Body of pancreas (tissue), 4 donors: ENCODE measurements at regions not wholly inside any gene's neighbourhood (a gene's known extent, or its start where the extent isn't known, plus 50 kb on each side); places are given as distances from the start of the nearest gene placed in this dataset.

Experiments used
- ATAC-seq: fragments of 150-250 bp; one replicate; pipeline ENCODE4 v1.9.1; 2016
- DNase-seq, 4 donors: peaks; one replicate each; pipeline ENCODE4 v3.0.0-alpha.2; 2019
- H3K27ac ChIP-seq, 4 donors: fragments of 200-600 bp; sonication (generic); 1 replicate in 3 of 4; 2 replicates in 1 of 4; pipeline versions ENCODE4 v1.5.1 to v1.6.1; 2016 to 2019; ENCODE audit warnings: mild to moderate bottlenecking in 1 of 4, mixed read lengths in 1 of 4, moderate library complexity in 1 of 4
- H3K27me3 ChIP-seq, 2 donors: fragments of 200-600 bp; sonication (generic); one replicate each; pipeline ENCODE4 v1.6.0; 2016; ENCODE audit warnings: mild to moderate bottlenecking in 1 of 2
- H3K36me3 ChIP-seq, 2 donors: fragments of 200-600 bp; sonication (generic); replicated peaks in 1 of 2; 2 replicates each; pipeline ENCODE4 v1.5.1; 2016; ENCODE audit warnings: low read depth in 2 of 2; ENCODE audit not compliant: insufficient read depth in 1 of 2
- H3K4me1 ChIP-seq: fragments of 200-600 bp; sonication (generic); one replicate; pipeline ENCODE4 v1.6.0; 2016
- H3K4me3 ChIP-seq, 2 donors: fragments of 200-600 bp; sonication (generic); 1 replicate in 1 of 2; 2 replicates in 1 of 2; pipeline ENCODE4 v1.5.1; 2016 to 2019
- H3K9me3 ChIP-seq, 3 donors: fragments of 200-600 bp; sonication (generic); 1 replicate in 2 of 3; 2 replicates in 1 of 3; pipeline ENCODE4 v1.5.1; 2016
- CTCF ChIP-seq, 7 experiments: fragments of 450-650 bp in 4 of 7; fragments of 200-600 bp in 3 of 7; sonication (generic) in 3 of 7; IDR thresholded peaks; one replicate each; pipeline ENCODE4 v1.5.1; 2016 to 2019; ENCODE audit warnings: antibody characterized with exemption in 7 of 7
- POLR2A ChIP-seq, 3 donors: fragments of 450-650 bp; IDR thresholded peaks; one replicate each; pipeline ENCODE4 v1.6.1; 2016; ENCODE audit warnings: antibody characterized with exemption in 3 of 3, mild to moderate bottlenecking in 2 of 3
- whole genome bisulfite sequencing, 2 donors: methylation state at CpG; one replicate each; pipeline ENCODE4 v1.1.5; 2017; 5-methylcytosine and 5-hydroxymethylcytosine counted together
- intact Hi-C: fragments of 100-400 bp; cut with DNase I; formaldehyde crosslinking; loops from one replicate; pipeline ENCODE4 v1.15.1; 2023

GRCh38 chr1:119286587-119287181, 81.9 kb upstream of the HAO2 start:
- Histone ChIP-seq H3K9me3 (no peaks in the 10 kb centered on the region), H3K4me1 (no peaks in the 10 kb centered on the region), H3K27ac (no peak overlapping the region), H3K4me3 (no peak overlapping the region), H3K27me3 (no peaks in the 10 kb centered on the region), H3K36me3 (no peaks in the 10 kb centered on the region)
- no peak for ATAC-seq
- intact Hi-C loops, result no loop called here
- TF ChIP-seq POLR2A (IDR thresholded peaks at IDR 0.05), result no peak
- peak in 5 of 7 experiments; percentile 7 to 42 (median 33) for TF ChIP-seq CTCF (IDR thresholded peaks at IDR 0.05)
- 34 to 46% methylated on average over 8 of the region's 8 CpGs for WGBS, 2 donors
- DNase-seq, result peak in 1 of 4 donors; percentile 9

GRCh38 chr1:119288751-119289150, 79.8 kb upstream of the HAO2 start:
- H3K27ac ChIP-seq, result no peak overlapping the region
- no peak for DNase-seq
- no peak overlapping the region for H3K4me3 ChIP-seq
- TF ChIP-seq CTCF (IDR thresholded peaks at IDR 0.05) (no peak), POLR2A (IDR thresholded peaks at IDR 0.05) (no peak)
- no peak for ATAC-seq
- 31 to 42% methylated on average over 3 of the region's 3 CpGs for WGBS, 2 donors
- H3K36me3 ChIP-seq, result no peaks in the 10 kb centered on the region
- no peaks in the 10 kb centered on the region for H3K4me1 ChIP-seq
- no peaks in the 10 kb centered on the region for H3K27me3 ChIP-seq
- intact Hi-C loops, result no loop called here
- H3K9me3 ChIP-seq, result no peaks in the 10 kb centered on the region

GRCh38 chr1:119290297-119290696, 78.3 kb upstream of the HAO2 start:
- Histone ChIP-seq H3K4me1 (no peaks in the 10 kb centered on the region), H3K27ac (no peak overlapping the region), H3K27me3 (no peaks in the 10 kb centered on the region), H3K4me3 (no peak overlapping the region), H3K36me3 (no peaks in the 10 kb centered on the region), H3K9me3 (no peaks in the 10 kb centered on the region)
- intact Hi-C loops, result no loop called here
- no peak for TF ChIP-seq POLR2A (IDR thresholded peaks at IDR 0.05)
- TF ChIP-seq CTCF (IDR thresholded peaks at IDR 0.05), result no peak
- no peak for DNase-seq
- 70 to 78% methylated on average over 4 of the region's 4 CpGs for WGBS, 2 donors
- no peak for ATAC-seq

GRCh38 chr1:119291611-119292206, 76.9 kb upstream of the HAO2 start:
- intact Hi-C loops, result no loop called here
- TF ChIP-seq POLR2A (IDR thresholded peaks at IDR 0.05), result no peak
- no peak for TF ChIP-seq CTCF (IDR thresholded peaks at IDR 0.05)

GRCh38 chr1:119293797-119294196, 74.8 kb upstream of the HAO2 start:
- no peaks in the 10 kb centered on the region for H3K4me1 ChIP-seq
- no peak overlapping the region for H3K4me3 ChIP-seq
- TF ChIP-seq POLR2A (IDR thresholded peaks at IDR 0.05) (no peak), CTCF (IDR thresholded peaks at IDR 0.05) (no peak)
- intact Hi-C loops, result no loop called here
- 66 to 76% methylated on average over 3 of the region's 3 CpGs for WGBS, 2 donors
- no peak overlapping the region for H3K27ac ChIP-seq
- no peaks in the 10 kb centered on the region for H3K9me3 ChIP-seq
- ATAC-seq (no peak), DNase-seq (no peak)
- no peaks in the 10 kb centered on the region for H3K27me3 ChIP-seq
- no peaks in the 10 kb centered on the region for H3K36me3 ChIP-seq

More at GRCh38 chr1:119291611-119292206, 76.9 kb upstream of the HAO2 start:
- ATAC-seq, result no peak
- WGBS, 2 donors, result 44 to 63% methylated on average over 2 of the region's 2 CpGs
- Histone ChIP-seq H3K4me3 (no peak overlapping the region), H3K4me1 (no peaks in the 10 kb centered on the region), H3K27ac (no peak overlapping the region), H3K36me3 (no peaks in the 10 kb centered on the region), H3K9me3 (no peaks in the 10 kb centered on the region), H3K27me3 (no peaks in the 10 kb centered on the region)
- DNase-seq, result no peak
